HL-60 (cell line): ENCODE measurements at regions not wholly inside any gene's neighbourhood (a gene's known extent, or its start where the extent isn't known, plus 50 kb on each side); places are given as distances from the start of the nearest gene placed in this dataset.

Experiments used
- GABPA ChIP-seq: IDR thresholded peaks from 2 replicates; pipeline ENCODE4 v1.6.1; 2012; ENCODE audit warnings: low read depth
- POLR2AphosphoS5 ChIP-seq: IDR thresholded peaks from 2 replicates; pipeline ENCODE4 v1.6.1; 2012; ENCODE audit warnings: low read depth
- SPI1 ChIP-seq: IDR thresholded peaks from 2 replicates; pipeline ENCODE4 v1.6.1; 2012; ENCODE audit warnings: low read depth, mild to moderate bottlenecking, borderline replicate concordance
- TF ChIP-seq, protein P1 (sequence below): IDR thresholded peaks from one replicate; pipeline ENCODE4 v1.5.1; 2011; ENCODE audit warnings: low read length, control low read depth, inconsistent platforms; ENCODE audit not compliant: insufficient read depth
- TF ChIP-seq, protein P2 (sequence below): IDR thresholded peaks from 2 replicates; pipeline ENCODE4 v1.6.1; 2012; ENCODE audit warnings: low read depth; ENCODE audit not compliant: insufficient replicate concordance

- TF ChIP-seq, protein P1, sequence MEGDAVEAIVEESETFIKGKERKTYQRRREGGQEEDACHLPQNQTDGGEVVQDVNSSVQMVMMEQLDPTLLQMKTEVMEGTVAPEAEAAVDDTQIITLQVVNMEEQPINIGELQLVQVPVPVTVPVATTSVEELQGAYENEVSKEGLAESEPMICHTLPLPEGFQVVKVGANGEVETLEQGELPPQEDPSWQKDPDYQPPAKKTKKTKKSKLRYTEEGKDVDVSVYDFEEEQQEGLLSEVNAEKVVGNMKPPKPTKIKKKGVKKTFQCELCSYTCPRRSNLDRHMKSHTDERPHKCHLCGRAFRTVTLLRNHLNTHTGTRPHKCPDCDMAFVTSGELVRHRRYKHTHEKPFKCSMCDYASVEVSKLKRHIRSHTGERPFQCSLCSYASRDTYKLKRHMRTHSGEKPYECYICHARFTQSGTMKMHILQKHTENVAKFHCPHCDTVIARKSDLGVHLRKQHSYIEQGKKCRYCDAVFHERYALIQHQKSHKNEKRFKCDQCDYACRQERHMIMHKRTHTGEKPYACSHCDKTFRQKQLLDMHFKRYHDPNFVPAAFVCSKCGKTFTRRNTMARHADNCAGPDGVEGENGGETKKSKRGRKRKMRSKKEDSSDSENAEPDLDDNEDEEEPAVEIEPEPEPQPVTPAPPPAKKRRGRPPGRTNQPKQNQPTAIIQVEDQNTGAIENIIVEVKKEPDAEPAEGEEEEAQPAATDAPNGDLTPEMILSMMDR = no peak
- no peak for TF ChIP-seq POLR2AphosphoS5
- TF ChIP-seq, protein P2, sequence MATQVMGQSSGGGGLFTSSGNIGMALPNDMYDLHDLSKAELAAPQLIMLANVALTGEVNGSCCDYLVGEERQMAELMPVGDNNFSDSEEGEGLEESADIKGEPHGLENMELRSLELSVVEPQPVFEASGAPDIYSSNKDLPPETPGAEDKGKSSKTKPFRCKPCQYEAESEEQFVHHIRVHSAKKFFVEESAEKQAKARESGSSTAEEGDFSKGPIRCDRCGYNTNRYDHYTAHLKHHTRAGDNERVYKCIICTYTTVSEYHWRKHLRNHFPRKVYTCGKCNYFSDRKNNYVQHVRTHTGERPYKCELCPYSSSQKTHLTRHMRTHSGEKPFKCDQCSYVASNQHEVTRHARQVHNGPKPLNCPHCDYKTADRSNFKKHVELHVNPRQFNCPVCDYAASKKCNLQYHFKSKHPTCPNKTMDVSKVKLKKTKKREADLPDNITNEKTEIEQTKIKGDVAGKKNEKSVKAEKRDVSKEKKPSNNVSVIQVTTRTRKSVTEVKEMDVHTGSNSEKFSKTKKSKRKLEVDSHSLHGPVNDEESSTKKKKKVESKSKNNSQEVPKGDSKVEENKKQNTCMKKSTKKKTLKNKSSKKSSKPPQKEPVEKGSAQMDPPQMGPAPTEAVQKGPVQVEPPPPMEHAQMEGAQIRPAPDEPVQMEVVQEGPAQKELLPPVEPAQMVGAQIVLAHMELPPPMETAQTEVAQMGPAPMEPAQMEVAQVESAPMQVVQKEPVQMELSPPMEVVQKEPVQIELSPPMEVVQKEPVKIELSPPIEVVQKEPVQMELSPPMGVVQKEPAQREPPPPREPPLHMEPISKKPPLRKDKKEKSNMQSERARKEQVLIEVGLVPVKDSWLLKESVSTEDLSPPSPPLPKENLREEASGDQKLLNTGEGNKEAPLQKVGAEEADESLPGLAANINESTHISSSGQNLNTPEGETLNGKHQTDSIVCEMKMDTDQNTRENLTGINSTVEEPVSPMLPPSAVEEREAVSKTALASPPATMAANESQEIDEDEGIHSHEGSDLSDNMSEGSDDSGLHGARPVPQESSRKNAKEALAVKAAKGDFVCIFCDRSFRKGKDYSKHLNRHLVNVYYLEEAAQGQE = no peak
- no peak for TF ChIP-seq GABPA
- no peak for TF ChIP-seq SPI1
Measured at GRCh38 chr2:116680256-116680936, 1134.1 kb upstream of the DDX18 start.
